ENCODE measurements at regions not wholly inside any gene's neighbourhood (a gene's known extent, or its start where the extent isn't known, plus 50 kb on each side); places are given as distances from the start of the nearest gene placed in this dataset.

- TF ChIP-seq CTCF (IDR thresholded peaks at IDR 0.05) (no peak), POLR2AphosphoS5 (IDR thresholded peaks at IDR 0.05) (no peak), POLR2A (IDR thresholded peaks at IDR 0.05) (no peak)
Measured at GRCh38 chr7:68697796-68698280, 900.4 kb upstream of the AUTS2 start.
